ENCODE measurements at regions not wholly inside any gene's neighbourhood (a gene's known extent, or its start where the extent isn't known, plus 50 kb on each side); places are given as distances from the start of the nearest gene placed in this dataset.

DNA sequence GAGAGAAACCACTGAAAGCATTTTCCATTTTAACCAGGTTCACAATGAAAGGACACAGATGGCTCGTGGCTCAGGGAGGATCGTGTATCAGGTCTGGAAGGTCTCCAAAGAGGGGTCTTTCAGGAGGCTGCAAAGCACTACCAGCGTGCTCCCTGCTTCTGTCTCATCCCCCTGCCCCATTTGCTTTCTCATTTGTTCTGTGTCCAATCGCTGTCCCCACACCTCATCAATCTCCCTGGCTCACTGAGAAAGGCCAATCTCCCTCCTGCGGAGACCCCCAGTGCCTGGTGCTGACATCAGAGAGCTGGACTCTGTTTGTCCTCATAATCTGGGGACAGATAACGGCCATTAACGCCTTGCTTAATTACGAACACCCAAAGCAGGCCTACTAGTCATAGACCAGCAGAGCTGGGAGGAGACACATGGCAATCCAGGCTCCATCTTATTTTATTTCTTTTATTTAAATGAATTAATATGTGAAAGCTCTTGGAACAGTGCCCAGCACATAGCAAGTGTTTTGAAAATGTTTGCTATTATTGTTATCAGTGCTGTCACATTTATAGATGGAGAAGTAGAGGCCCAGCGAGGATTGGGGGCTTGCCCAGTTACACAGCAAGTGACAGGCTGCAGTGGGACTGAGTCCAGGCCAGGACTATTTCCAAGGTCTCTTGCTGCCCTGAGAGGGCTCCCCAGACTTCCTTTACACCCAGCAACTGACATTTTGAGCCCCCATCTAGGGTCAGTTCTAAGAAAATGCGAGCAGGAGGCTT lies 341.0 kb upstream of the USP24 start:
- TF ChIP-seq, protein P1, sequence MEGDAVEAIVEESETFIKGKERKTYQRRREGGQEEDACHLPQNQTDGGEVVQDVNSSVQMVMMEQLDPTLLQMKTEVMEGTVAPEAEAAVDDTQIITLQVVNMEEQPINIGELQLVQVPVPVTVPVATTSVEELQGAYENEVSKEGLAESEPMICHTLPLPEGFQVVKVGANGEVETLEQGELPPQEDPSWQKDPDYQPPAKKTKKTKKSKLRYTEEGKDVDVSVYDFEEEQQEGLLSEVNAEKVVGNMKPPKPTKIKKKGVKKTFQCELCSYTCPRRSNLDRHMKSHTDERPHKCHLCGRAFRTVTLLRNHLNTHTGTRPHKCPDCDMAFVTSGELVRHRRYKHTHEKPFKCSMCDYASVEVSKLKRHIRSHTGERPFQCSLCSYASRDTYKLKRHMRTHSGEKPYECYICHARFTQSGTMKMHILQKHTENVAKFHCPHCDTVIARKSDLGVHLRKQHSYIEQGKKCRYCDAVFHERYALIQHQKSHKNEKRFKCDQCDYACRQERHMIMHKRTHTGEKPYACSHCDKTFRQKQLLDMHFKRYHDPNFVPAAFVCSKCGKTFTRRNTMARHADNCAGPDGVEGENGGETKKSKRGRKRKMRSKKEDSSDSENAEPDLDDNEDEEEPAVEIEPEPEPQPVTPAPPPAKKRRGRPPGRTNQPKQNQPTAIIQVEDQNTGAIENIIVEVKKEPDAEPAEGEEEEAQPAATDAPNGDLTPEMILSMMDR (IDR thresholded peaks at IDR 0.05; ENCODE audit: insufficient read depth, low read length) = no peak
- no peak overlapping the region for H3K4me3 ChIP-seq (ENCODE audit: low read depth, low read length)
- no peak for DNase-seq (ENCODE audit: low read depth)

DNA sequence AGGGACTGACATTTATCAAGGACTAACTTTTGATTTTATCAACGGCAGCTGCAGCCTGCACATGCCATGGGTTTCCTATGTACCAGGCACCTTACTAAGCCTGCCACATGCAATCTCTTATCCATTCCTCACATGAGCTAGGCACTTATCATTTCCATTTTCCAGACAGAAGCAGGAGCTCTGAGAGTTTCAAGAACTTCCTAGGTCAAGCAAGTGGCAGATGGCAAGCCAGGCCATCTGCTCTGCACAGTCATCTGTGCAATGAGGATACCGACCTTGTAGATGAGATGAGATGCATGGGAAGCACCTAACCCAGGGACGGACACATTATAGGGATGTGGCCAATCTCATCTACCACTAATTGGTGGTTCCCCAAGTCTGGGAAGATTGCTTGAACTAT lies 339.4 kb upstream of the USP24 start:
- DNase-seq (ENCODE audit: low read depth) = no peak
- TF ChIP-seq, protein P1 (IDR thresholded peaks at IDR 0.05; ENCODE audit: insufficient read depth, low read length) = no peak
- H3K4me3 ChIP-seq (ENCODE audit: low read depth, low read length) = no peak overlapping the region

DNA sequence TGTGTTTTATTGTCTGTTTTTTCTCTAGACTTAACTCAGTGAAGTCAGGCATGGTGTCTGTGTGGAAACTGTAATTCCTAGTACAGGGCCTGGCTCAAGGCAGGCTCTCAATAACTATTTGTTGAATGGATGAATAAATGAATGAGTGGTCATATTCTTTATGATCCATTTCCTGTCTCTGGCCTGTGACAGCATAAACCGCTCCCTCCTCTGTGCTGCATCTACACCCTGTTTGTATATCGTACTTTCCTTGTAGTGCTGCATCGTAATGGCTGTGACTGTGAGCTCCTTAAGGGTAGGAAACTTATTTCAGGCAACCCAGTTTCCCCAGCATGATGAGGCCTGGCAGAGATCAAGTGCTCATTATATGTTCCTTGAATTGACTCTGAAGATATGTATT lies 337.5 kb upstream of the USP24 start:
- H3K4me3 ChIP-seq (ENCODE audit: low read depth, low read length) = no peak overlapping the region
- TF ChIP-seq, protein P1 (IDR thresholded peaks at IDR 0.05; ENCODE audit: insufficient read depth, low read length) = no peak
- DNase-seq (ENCODE audit: low read depth) = no peak

DNA sequence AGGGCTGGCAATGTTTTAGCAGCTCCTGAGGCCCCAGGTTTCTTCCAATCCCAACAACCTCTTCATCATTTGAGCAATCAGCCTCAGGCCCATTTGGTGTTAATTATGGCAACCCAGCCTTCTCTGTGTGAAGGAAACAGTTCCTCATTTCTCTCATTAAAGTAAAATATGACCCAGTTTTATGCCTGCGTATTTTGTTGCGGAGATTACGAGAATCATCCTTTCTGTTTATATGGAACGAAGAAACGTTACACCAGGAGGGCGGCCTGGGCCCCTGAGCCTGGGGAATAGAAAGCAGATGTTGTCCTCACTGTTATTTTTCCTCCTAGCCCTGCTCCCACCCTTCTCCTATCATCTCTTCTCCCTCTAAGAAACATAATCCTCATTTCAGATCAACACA lies 332.2 kb upstream of the USP24 start:
- TF ChIP-seq, protein P1 (IDR thresholded peaks at IDR 0.05; ENCODE audit: insufficient read depth, low read length) = no peak
- DNase-seq (ENCODE audit: low read depth) = no peak
- H3K4me3 ChIP-seq (ENCODE audit: low read depth, low read length) = no peak overlapping the region

DNA sequence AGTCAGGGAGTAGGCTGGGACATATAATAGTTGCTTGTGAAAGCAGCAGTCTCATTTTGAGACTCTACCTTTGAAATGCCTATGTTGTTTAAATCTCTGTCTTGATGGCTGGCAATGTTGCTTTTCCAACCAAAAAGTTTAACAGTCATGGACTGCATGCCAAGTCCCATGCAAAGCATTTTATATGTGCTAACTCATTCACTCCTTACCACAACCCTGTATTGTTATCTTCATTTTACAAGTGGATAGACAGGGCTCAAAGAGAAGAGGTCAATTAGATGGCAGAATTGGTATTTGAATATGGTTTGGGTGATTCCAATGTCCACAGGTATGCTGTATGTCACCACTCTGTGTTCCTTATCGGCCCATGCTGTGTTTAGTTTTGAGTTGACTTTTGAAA lies 331.4 kb upstream of the USP24 start:
- DNase-seq (ENCODE audit: low read depth) = peak; percentile 25
- TF ChIP-seq, protein P1 (IDR thresholded peaks at IDR 0.05; ENCODE audit: insufficient read depth, low read length) = no peak
- H3K4me3 ChIP-seq (ENCODE audit: low read depth, low read length) = no peak overlapping the region

DNA sequence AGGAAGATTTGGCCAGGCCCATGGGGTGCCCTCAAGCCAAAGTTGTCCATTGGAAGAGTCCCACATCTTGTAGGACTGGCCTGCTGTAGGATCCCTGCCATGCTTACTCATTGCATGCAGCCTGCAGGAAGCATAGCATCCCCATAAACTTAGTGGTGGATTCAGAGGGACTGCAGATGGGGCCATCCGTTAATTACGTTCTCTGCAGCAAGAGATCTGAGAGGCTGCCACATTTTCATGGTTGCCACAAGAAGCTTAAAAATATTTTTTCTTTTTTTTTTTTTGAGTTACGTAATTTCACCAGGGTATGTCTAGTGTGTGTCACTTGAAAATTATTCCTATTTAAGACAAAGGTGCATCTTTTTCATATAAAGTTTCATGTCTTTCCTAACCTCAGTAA lies 329.7 kb upstream of the USP24 start:
- DNase-seq (ENCODE audit: low read depth) = no peak
- no peak overlapping the region for H3K4me3 ChIP-seq (ENCODE audit: low read depth, low read length)
- TF ChIP-seq, protein P1 (IDR thresholded peaks at IDR 0.05; ENCODE audit: insufficient read depth, low read length) = no peak
